Activated CD4-positive, alpha-beta T cell treated with anti-CD3 and anti-CD28 coated beads, Interleukin-2, Interleukin-6, amounts not matched to agents 100 ng/mL and 50 ng/mL, durations not matched to agents 16 hours and 8 hours (primary cell): ENCODE measurements at regions not wholly inside any gene's neighbourhood (a gene's known extent, or its start where the extent isn't known, plus 50 kb on each side); places are given as distances from the start of the nearest gene placed in this dataset.
A peak's percentile ranks its signal among the peaks of the same experiment; 100 is the strongest.

Experiments used
- DNase-seq: peaks from one replicate; pipeline ENCODE4 v3.0.0-alpha.2; 2020

- no peak for DNase-seq
These were observed 79.7 kb downstream of the VMA21 start for GRCh38 chrX:151476604-151477303.

DNA sequence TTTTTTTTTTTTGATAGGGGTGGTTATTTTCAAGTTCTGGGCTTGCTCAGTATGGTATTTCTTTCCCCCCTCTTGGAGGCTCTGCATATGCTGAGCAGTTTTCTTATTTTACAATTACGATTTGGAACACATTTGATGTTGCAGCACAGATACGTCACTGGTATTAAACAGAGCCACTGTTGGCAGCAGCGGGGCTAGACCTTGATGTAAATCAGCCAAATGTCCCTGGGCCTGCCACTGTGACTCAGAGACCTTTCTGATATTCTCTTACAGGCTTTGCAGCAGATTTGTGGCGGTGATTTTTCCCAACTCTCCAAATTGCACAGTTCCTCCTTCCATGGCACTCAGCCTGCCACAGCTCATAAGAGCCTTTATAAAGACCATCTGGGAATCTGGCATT lies 81.1 kb downstream of the VMA21 start:
- DNase-seq = no peak

DNA sequence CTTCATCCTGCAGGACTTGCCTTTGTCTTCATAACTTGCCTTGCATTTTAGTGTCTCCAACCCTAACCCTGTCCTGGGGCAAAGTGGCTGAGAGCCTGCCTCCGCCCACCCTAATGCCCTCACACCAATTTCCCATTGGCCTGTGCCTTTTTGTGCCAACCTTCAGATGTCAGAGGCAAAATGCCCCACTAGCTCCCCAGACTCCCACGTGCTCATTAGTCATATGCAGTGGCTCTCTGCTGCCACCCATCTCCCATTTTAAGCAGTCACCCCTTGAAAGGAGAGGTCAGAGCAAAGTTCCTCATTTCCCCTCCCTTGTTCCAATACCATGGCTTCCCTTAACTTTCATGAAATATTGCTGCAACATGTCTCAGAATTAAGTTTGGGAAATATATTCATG lies 74.8 kb upstream of the PASD1 start:
- peak; percentile 17 for DNase-seq

DNA sequence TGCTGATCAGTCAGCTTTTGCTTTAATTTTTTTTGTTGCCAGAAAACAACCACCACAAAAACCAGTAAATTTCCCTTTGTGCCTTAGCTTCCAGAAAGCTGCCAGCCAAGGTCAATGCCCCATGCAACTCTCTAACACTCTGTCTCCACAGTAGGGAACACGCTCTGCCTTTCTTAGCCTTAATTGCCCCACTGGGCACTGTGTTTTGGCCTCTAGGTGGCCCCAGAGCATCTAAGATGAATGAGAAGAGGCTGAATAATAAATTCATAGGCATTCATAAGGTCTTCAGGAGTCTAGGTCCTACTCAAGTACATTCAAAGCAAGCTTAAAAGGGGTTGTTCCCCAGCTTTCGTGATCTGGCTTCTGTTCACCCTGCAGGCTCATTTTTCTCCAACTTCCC lies 57.7 kb upstream of the PASD1 start:
- peak; percentile 27 for DNase-seq

GRCh38 chrX:151510203-151510602 lies 53.3 kb upstream of the PASD1 start:
- DNase-seq = no peak

DNA sequence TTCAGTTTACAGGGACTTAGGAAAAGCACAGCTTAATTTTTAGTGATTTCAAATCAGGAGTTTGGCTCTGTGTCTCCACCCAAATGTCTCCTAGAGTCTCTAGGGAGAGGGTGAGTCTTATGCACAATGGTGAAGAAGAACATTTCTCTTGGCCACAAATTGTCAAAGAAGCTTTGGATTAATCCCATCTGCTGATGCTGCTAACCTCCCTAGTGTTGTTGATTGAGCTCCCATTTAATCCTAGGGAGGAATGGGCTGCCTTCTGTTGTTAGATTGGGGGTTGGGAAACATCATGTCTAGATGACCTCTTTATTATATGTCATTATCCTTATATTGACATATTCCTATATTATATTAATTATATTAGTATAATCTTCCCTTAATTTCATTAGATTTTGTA lies 50.0 kb upstream of the PASD1 start:
- no peak for DNase-seq
